ENCODE measurements at regions not wholly inside any gene's neighbourhood (a gene's known extent, or its start where the extent isn't known, plus 50 kb on each side); places are given as distances from the start of the nearest gene placed in this dataset.

DNA sequence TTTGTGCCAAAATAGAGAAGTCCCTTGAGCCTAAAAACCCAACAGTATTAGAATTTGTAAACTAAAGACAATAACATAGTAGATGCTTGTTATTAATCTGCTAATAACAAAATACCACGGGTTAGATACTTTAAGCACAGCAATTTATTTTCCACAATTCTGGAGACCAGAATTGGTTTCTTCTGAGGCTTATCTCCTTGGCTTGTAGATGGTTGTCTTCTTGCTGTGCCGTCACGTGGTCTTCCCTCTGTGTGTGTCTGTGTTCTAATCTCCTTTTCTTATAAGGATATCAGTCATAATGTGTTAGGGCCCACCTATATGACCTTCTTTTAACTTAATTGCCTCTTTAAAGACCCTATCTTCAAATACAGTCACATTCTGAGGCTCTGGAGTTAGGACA lies 260.1 kb downstream of the CYRIA start:
- TF ChIP-seq, protein P1, sequence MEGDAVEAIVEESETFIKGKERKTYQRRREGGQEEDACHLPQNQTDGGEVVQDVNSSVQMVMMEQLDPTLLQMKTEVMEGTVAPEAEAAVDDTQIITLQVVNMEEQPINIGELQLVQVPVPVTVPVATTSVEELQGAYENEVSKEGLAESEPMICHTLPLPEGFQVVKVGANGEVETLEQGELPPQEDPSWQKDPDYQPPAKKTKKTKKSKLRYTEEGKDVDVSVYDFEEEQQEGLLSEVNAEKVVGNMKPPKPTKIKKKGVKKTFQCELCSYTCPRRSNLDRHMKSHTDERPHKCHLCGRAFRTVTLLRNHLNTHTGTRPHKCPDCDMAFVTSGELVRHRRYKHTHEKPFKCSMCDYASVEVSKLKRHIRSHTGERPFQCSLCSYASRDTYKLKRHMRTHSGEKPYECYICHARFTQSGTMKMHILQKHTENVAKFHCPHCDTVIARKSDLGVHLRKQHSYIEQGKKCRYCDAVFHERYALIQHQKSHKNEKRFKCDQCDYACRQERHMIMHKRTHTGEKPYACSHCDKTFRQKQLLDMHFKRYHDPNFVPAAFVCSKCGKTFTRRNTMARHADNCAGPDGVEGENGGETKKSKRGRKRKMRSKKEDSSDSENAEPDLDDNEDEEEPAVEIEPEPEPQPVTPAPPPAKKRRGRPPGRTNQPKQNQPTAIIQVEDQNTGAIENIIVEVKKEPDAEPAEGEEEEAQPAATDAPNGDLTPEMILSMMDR (conservative IDR thresholded peaks at IDR 0.05; ENCODE audit: low read length) = no peak
- no peak for TF ChIP-seq EZH2phosphoT487 (IDR thresholded peaks at IDR 0.05; ENCODE audit: borderline replicate concordance)
